Activated T-cell treated with anti-CD3 and anti-CD28 coated beads for 24 hours (primary cell): ENCODE measurements at regions not wholly inside any gene's neighbourhood (a gene's known extent, or its start where the extent isn't known, plus 50 kb on each side); places are given as distances from the start of the nearest gene placed in this dataset.
"Not testable (repeated sequence)": the region's sequence is repeated elsewhere in the genome, so short reads cannot be mapped to it uniquely, and the experiment has no call there.

Source experiments
- DNase-seq: peaks from one replicate; pipeline ENCODE4 v3.0.0-alpha.2; 2020; ENCODE audit warnings: low read depth

DNA sequence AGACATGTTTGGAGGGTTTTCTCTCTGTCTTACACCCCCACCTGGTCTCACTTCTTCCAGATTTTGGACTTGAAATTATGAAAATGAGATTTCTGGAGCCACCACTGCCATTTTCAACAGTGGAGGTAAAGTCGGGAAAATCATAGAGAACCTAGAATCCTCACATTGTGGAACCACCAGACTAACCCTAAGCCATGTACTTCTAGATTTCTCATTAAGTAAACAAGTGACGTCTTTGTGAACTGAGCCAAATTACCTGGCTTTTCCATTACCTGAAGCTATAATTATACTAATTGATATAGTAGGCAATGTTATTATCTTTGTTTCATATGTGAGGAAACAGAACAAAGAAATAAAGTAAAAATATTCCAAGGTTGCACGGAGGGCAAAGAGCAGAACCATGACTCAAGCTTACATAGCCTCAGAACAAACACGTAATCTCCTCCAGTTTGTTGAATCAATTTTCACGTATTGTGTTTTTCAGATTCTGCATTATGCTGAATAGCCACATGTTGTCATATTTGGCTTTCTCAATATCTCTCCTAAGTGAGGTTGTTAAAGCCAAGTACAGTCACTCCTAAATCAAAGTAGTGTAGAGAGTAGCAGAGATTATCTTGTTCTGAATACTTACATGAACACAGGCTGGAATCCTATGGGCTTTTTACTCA is 101.3 kb upstream of the CMC1 start:
- no peak for DNase-seq

DNA sequence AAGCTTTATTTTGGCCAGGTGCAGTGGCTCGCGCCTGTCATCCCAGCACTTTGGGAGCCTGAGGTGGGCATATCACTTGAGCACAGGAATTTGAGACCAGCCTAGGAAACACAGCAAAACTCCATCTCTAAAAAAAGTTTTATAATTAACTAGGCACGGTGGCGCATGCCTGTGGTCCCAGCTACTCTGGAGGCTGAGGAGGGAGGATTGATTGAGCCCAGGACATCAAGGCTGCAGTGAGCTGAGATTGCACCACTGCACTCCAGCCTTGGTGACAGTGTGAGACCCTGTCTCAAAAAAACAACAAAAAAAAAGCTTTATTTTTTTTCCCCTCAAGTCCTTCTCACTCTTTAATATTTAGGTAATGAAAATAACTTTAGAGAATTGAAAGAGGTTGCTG is 100.8 kb upstream of the CMC1 start:
- no peak for DNase-seq

DNA sequence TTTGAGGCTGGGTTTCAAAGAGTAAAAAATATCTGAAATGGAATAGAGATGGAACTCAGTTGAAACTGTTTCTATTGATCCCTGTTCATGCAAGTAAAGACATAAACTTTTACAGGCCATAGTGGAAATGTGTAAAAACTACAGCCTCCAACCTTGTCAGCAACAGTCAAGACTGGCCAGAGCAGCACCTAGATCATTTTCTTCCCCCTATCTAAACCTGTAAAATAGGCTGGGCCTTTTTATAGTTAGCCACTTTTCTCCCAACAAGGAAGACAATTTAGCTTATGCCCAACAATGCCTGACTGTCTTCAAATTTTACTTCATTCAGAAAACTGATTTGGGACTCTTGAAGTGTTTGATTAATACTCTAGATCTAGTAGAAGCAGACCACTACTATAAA is 91.5 kb upstream of the CMC1 start:
- no peak for DNase-seq

DNA sequence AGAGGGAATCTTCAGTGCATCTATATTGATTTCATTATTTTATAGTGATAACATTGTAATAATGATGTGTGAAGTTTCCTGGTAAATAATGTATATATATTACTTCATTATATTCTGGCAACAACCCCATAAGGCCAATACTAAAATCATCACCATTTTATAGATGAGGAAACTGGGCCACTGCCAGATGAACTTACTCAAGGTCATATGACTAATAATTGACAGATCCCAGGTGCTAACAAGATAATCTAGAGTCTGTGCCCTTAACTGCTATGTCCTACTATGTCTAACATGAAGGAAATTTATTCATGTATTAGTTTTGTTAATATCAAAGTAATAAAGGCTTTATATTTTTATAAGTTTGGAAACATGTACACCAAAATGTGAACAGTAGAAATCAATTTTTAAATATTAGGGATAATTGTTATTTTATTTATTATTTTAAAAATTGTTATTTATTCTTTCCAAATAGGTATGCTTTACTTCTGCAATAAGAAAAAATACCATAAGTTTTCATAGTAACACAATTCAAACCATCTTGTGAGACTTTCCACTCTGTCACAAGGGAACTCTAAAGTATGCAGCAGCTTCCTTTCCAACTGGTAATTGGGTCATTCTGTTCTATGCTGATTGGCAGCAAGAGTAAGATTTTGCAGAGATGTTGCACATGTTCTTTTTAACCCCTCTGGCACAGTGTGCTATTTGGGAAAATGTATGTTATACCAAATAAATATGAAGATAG is 90.8 kb upstream of the CMC1 start:
- DNase-seq, result no peak

DNA sequence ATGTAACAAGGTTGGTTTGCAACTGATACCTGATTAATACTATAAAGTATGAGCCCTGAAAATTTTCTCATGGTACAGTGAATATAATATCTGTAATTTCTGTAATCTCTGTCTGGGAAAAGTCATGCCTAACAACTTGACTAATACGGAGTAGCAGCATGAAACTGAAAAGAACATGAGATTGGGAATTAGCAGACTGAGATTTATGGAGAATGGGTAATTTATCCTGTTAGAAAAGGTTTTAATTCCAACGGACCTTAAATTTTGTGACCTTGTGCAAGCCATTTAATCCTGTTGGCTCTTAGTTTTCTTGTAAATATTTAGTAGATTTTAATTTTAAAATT is 90.2 kb upstream of the CMC1 start:
- DNase-seq, result no peak

DNA sequence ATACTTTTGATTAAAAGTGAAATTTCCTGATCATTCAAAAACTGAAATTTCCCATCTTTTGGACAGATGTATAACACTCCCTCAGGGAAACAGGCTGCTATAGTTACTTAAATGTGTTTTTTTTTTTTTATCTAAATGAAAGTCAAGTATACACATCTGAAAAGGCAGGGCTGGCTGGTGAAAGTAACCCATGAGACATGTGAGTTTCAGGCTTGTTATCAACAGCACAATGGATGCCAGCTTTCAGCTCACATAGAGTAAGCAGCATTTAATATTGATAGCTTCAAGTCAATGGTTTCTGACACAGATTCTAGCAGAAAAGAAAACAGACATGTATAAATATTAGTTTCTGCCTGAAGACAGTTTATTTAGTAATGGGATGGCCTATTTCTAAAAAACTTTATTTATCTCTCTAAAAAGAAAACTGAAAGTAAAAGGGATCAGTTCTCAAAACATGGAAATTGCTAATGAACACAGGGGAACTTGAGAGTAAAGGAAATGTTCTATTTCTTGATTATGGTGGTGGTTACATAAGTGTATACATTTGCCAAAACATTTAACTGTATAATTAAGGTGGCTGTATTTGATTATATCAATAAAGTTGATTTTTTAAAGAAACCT is 89.7 kb upstream of the CMC1 start:
- DNase-seq, result no peak

DNA sequence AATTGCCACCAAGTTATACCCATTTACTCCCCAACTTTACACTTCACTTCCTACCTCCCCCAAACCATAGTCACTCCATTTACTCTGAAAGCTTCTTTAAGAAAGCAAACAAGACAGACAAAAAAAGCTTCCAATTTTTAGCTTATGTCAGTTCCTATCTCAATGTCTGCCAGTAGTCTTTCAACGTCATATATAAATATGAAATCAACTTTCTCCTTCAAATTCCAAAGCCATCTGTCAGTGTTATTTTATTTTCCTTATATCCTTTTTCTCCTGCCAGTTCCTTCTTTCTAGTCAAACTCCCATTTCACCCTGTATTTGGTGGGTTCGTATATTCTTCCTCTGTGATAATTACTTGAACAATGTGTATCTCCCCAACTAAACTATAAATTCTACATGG is 85.8 kb upstream of the CMC1 start:
- no peak for DNase-seq

DNA sequence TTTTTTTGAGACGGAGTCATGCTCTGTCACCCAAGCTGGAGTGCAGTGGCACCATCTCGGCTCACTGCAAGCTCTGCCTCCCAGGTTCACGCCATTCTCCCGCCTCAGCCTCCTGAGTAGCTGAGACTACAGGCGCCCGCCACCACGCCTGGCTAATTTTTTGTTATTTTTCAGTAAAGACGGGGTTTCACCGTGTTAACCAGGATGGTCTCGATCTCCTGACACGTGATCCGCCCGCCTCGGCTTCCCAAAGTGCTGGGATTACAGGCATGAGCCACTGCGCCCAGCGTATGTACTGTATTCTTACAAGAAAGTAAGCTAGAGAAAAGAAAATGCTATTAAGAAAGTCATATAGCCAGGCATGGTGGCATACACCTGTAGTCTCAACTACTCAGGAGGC is 84.8 kb upstream of the CMC1 start:
- DNase-seq, result not testable (repeated sequence)

DNA sequence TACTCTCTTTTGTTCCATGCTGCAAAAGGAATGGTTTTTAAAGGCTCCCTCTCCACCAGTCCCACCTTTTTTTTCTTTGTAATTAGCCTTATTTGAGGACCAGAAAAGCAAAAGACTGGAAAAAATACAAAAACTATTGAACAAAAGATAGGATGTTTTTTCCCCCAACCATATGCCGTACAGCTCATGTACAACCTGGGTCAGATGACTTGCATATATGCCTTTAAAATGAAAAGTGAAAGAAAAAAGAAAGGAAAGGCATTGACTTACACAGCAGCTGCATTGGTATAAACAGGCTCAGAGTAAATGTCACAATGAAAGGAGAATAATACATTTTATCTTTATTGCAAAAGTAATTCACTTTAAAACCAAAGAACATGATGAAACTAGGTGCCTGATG is 69.5 kb upstream of the CMC1 start:
- no peak for DNase-seq

DNA sequence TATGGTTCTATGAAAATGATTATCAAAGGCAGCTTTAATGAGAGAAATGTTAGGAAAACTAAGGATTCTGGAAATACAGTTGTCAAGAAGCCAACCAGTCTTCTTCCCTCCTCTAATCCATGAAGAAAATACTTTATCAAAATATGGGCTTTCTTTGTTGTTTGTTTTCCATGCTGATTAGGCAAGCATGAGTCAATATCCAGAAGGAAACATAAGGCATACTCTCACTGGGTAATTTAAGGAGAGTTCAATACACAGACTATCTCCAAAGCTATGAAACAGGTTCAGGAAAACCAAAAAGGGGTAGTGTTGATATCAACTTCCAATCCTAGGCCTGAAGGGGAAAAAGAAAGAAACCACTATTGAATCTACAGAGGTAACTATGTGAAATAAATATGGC is 68.7 kb upstream of the CMC1 start:
- no peak for DNase-seq

DNA sequence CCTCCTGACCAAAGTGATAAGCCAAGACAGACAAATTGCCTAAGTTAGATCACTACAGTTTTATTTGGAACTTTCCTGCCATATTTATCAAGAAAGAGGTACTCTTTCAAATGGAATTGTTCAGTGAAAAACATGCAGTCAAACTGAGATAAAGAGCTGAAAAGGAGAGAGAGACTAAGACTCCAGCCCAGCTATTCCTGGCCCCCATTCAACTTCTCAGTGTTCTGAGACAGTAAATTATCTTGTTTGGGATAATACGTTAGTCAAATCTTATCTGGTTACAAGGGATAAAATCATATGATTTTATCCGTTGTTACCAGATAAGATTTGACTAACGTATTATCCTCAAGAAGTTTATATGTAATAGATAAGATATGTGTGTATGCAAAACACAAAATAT is 67.6 kb upstream of the CMC1 start:
- no peak for DNase-seq

DNA sequence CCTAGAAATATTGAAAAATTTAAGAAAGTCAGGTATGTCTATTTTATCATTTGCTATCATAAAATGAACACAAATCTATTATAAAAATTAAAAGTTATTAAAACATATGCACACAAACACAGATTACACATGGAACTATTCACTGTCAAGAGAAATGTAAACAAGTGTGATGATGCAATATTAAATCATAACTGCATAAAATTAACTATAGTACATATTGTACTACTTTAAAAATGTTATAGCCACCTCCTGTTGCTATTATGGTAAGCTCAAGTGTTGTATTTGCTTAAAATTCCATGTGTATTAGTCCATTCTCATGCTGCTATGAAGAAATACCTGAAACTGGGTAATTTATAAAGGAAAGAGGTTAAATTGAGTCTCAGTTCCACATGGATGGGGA is 54.7 kb upstream of the CMC1 start:
- DNase-seq, result no peak

DNA sequence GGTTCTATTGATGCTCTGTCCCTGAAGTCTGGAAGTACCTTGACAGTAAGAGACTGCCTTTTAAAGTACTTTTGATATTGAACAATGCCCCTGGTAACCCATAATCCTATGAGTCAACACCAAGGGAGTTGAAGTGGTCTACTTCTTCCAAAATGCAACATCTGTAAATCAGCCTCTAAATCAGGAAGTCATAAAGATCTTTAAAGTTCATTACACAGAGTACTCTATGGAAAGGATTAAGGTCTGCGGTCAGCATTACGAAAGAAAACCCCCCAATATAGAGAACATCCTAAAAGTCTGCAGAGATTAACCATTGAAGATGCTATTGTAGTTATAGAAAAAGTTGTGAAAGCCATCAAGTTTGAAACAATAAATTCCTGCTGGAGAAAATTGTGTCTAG is 52.7 kb upstream of the CMC1 start:
- DNase-seq, result no peak

DNA sequence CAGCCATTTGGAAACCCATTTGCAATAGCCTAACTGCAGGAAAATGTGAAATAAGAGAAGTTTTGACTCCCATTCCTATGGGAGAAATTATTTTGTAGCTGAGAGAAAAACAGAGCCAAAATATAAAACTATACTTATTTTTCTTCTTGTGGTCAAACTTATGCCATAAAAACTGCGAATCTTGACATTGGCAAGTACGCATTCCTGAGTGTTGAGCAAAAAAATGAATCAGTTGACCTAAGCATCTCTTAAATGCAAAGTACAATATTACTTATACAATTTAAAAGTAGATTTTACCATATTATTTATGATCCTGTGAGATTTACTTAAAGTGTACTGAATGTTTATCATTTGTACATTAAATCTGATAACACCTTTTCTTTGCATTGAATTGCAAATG is 50.1 kb upstream of the CMC1 start:
- no peak for DNase-seq
